ENCODE measurements at regions not wholly inside any gene's neighbourhood (a gene's known extent, or its start where the extent isn't known, plus 50 kb on each side); places are given as distances from the start of the nearest gene placed in this dataset.

- ATAC-seq (ENCODE audit: low read depth): no peak
- CTCF ChIA-PET: no interaction called here
- H2BK20ac ChIP-seq (ENCODE audit: low read depth, low read length): no peak overlapping the region
These were observed 145.9 kb downstream of the RFC3 start for GRCh38 chr13:33963895-33964294.

More at GRCh38 chr13:33963895-33964294, 145.9 kb downstream of the RFC3 start:
- H4K91ac ChIP-seq (ENCODE audit: insufficient read depth, low read depth, low read length): no peak overlapping the region
- H2BK15ac ChIP-seq (ENCODE audit: low read depth, low read length): no peak overlapping the region
- no peak overlapping the region for H2AFZ ChIP-seq (replicated peaks; ENCODE audit: low read length, poor library complexity)
- H3K9me1 ChIP-seq (ENCODE audit: insufficient read depth, low read length): no peaks in the 10 kb centered on the region
- H3K9me3 ChIP-seq (ENCODE audit: control insufficient read depth, insufficient read depth, low read length): no peaks in the 10 kb centered on the region
- no peak overlapping the region for H3K4ac ChIP-seq (ENCODE audit: low read depth, low read length)
- no peak overlapping the region for H3K9ac ChIP-seq (ENCODE audit: low read depth, low read length)
- no peaks in the 10 kb centered on the region for H3K79me1 ChIP-seq (ENCODE audit: low read depth in 1 of 2, low read length in 2 of 2)
- H3K23ac ChIP-seq (ENCODE audit: low read depth, low read length): no peak overlapping the region
- H3K14ac ChIP-seq (replicated peaks; ENCODE audit: low read depth, low read length): no peak overlapping the region
- H3K56ac ChIP-seq (ENCODE audit: extremely low read depth, insufficient read depth, low read length): no peak overlapping the region
- no peak overlapping the region for H3K27ac ChIP-seq (ENCODE audit: insufficient read depth, low read length)
- dilution Hi-C loops (cut with HindIII; ENCODE audit: low sequenced_read_pairs, unreplicated experiment): no loop called here
- no TSS peak for BruUV-seq (replicated peaks)
- intact Hi-C loops (cut with micrococcal nuclease): no loop called here
- no peak overlapping the region for H2AK9ac ChIP-seq (replicated peaks; ENCODE audit: low read depth, low read length, poor library complexity)
- H3K27me3 ChIP-seq (ENCODE audit: control insufficient read depth, insufficient read depth, low read length): no peaks in the 10 kb centered on the region; the same call in 1 of the 2 replicates
- no peak overlapping the region for H3K4me2 ChIP-seq (ENCODE audit: low read depth, low read length)
- TF ChIP-seq MXI1 (IDR thresholded peaks at IDR 0.05; ENCODE audit: borderline replicate concordance, low read depth, low read length) (no peak), POLR2A (IDR thresholded peaks at IDR 0.05; ENCODE audit: low read depth, low read length) (no peak), MAZ (IDR thresholded peaks at IDR 0.05; ENCODE audit: borderline replicate concordance, low read depth, low read length) (no peak), NFE2L2 (IDR thresholded peaks at IDR 0.05; ENCODE audit: low read depth, low read length) (no peak)
- TF ChIP-seq, protein P1, sequence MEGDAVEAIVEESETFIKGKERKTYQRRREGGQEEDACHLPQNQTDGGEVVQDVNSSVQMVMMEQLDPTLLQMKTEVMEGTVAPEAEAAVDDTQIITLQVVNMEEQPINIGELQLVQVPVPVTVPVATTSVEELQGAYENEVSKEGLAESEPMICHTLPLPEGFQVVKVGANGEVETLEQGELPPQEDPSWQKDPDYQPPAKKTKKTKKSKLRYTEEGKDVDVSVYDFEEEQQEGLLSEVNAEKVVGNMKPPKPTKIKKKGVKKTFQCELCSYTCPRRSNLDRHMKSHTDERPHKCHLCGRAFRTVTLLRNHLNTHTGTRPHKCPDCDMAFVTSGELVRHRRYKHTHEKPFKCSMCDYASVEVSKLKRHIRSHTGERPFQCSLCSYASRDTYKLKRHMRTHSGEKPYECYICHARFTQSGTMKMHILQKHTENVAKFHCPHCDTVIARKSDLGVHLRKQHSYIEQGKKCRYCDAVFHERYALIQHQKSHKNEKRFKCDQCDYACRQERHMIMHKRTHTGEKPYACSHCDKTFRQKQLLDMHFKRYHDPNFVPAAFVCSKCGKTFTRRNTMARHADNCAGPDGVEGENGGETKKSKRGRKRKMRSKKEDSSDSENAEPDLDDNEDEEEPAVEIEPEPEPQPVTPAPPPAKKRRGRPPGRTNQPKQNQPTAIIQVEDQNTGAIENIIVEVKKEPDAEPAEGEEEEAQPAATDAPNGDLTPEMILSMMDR (conservative IDR thresholded peaks at IDR 0.05; ENCODE audit: low read depth, low read length): no peak
- no peak overlapping the region for H3K4me3 ChIP-seq (ENCODE audit: insufficient read depth, low read depth, low read length)
- POLR2A ChIA-PET (ENCODE audit: unreplicated experiment): no interaction called here
- in situ Hi-C loops (cut with MboI; ENCODE audit: low sequenced_read_pairs): no loop called here
- H2AK5ac ChIP-seq (ENCODE audit: low read depth, low read length): no peak overlapping the region
- H3K36me3 ChIP-seq (ENCODE audit: control insufficient read depth, insufficient read depth, low read length): no peaks in the 10 kb centered on the region
- no peak overlapping the region for H4K8ac ChIP-seq (ENCODE audit: low read depth in 2 of 2, low read length in 2 of 2)
- DNase-seq: no peak
- H4K5ac ChIP-seq (ENCODE audit: low read depth, low read length): no peak overlapping the region
- no peaks in the 10 kb centered on the region for H4K20me1 ChIP-seq (ENCODE audit: insufficient read depth, low read length)
- H2BK5ac ChIP-seq (ENCODE audit: low read depth, low read length, poor library complexity, severe bottlenecking): no peak overlapping the region
- H3K4me1 ChIP-seq (ENCODE audit: control insufficient read depth, insufficient read depth, low read length): no peaks in the 10 kb centered on the region
- WGBS, 2 experiments (ENCODE audit: extremely low coverage in 2 of 2, insufficient read length in 1 of 2): no CpG with 5 or more reads among the region's 4 CpGs
- H2BK120ac ChIP-seq (ENCODE audit: low read depth, low read length): no peak overlapping the region
- H3K18ac ChIP-seq (ENCODE audit: low read depth, low read length): no peak overlapping the region

Measured in IMR-90 (cell line).